ENCODE measurements at regions not wholly inside any gene's neighbourhood (a gene's known extent, or its start where the extent isn't known, plus 50 kb on each side); places are given as distances from the start of the nearest gene placed in this dataset.

GRCh38 chr6:146887447-146888077 is 288.8 kb downstream of the ADGB start:
- intact Hi-C loops (cut with micrococcal nuclease), result no loop called here
- Histone ChIP-seq H3K79me2 (ENCODE audit: low read length) (no peaks in the 10 kb centered on the region), H2AFZ (ENCODE audit: low read length) (no peak overlapping the region), H3K9ac (ENCODE audit: low read length) (no peak overlapping the region), H3K36me3 (ENCODE audit: low read depth, low read length) (no peaks in the 10 kb centered on the region), H3K9me2 (replicated peaks; ENCODE audit: low read length) (no peaks in the 10 kb centered on the region), H3F3A (ENCODE audit: low read length, unreplicated experiment) (no peaks in the 10 kb centered on the region), H3K9me3 (ENCODE audit: low read length) (no peaks in the 10 kb centered on the region), H3K27me3 (ENCODE audit: low read length) (no peaks in the 10 kb centered on the region), H3K4me2 (ENCODE audit: low read length) (no peak overlapping the region), H3K4me1 (ENCODE audit: insufficient read depth, low read length) (peaks cover 3% of the 10 kb centered on the region; the same call in 1 of the 2 replicates), H3K27ac (ENCODE audit: low read length) (no peak overlapping the region), H3K4me3 (ENCODE audit: low read length) (no peak overlapping the region), H4K20me1 (ENCODE audit: low read length) (no peaks in the 10 kb centered on the region)
- CTCF ChIA-PET, result no interaction called here
- TF ChIP-seq EZH2phosphoT487 (IDR thresholded peaks at IDR 0.05; ENCODE audit: borderline replicate concordance, low read length) (no peak), EZH2 (IDR thresholded peaks at IDR 0.05; ENCODE audit: low read length, unreplicated experiment) (no peak)
- TF ChIP-seq, protein P1, sequence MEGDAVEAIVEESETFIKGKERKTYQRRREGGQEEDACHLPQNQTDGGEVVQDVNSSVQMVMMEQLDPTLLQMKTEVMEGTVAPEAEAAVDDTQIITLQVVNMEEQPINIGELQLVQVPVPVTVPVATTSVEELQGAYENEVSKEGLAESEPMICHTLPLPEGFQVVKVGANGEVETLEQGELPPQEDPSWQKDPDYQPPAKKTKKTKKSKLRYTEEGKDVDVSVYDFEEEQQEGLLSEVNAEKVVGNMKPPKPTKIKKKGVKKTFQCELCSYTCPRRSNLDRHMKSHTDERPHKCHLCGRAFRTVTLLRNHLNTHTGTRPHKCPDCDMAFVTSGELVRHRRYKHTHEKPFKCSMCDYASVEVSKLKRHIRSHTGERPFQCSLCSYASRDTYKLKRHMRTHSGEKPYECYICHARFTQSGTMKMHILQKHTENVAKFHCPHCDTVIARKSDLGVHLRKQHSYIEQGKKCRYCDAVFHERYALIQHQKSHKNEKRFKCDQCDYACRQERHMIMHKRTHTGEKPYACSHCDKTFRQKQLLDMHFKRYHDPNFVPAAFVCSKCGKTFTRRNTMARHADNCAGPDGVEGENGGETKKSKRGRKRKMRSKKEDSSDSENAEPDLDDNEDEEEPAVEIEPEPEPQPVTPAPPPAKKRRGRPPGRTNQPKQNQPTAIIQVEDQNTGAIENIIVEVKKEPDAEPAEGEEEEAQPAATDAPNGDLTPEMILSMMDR (conservative IDR thresholded peaks at IDR 0.05; ENCODE audit: low read depth, low read length), result no peak
- POLR2A ChIA-PET (ENCODE audit: unreplicated experiment), result no interaction called here
- DNase-seq (peak; percentile 8), ATAC-seq (no peak)
- no TSS peak for BruUV-seq (replicated peaks)

GRCh38 chr6:146889303-146889702 is 290.5 kb downstream of the ADGB start:
- H4K20me1 ChIP-seq (ENCODE audit: low read length), result no peaks in the 10 kb centered on the region
- H3K9me2 ChIP-seq (replicated peaks; ENCODE audit: low read length), result no peaks in the 10 kb centered on the region
- no peak overlapping the region for H3K4me2 ChIP-seq (ENCODE audit: low read length)
- H2AFZ ChIP-seq (ENCODE audit: low read length), result no peak overlapping the region
- H3K36me3 ChIP-seq (ENCODE audit: low read depth, low read length), result no peaks in the 10 kb centered on the region
- H3K9ac ChIP-seq (ENCODE audit: low read length), result no peak overlapping the region
- H3K4me1 ChIP-seq (ENCODE audit: insufficient read depth, low read length), result peaks cover 6% of the 10 kb centered on the region; the same call in 1 of the 2 replicates
- no peaks in the 10 kb centered on the region for H3K27me3 ChIP-seq (ENCODE audit: low read length)
- no peak for ATAC-seq
- POLR2A ChIA-PET (ENCODE audit: unreplicated experiment), result no interaction called here
- no peak overlapping the region for H3K4me3 ChIP-seq (ENCODE audit: low read length)
- H3K79me2 ChIP-seq (ENCODE audit: low read length), result no peaks in the 10 kb centered on the region
- TF ChIP-seq EZH2phosphoT487 (IDR thresholded peaks at IDR 0.05; ENCODE audit: borderline replicate concordance, low read length) (no peak), EZH2 (IDR thresholded peaks at IDR 0.05; ENCODE audit: low read length, unreplicated experiment) (no peak)
- TF ChIP-seq, protein P1 (conservative IDR thresholded peaks at IDR 0.05; ENCODE audit: low read depth, low read length), result no peak
- BruUV-seq (replicated peaks), result no TSS peak
- no peaks in the 10 kb centered on the region for H3F3A ChIP-seq (ENCODE audit: low read length, unreplicated experiment)
- CTCF ChIA-PET, result no interaction called here
- no peak for DNase-seq
- H3K27ac ChIP-seq (ENCODE audit: low read length), result no peak overlapping the region
- no peaks in the 10 kb centered on the region for H3K9me3 ChIP-seq (ENCODE audit: low read length)
- intact Hi-C loops (cut with micrococcal nuclease), result no loop called here

- BruUV-seq (replicated peaks), result no TSS peak
- ChIA-PET POLR2A (ENCODE audit: unreplicated experiment) (no interaction called here), CTCF (no interaction called here)
- Histone ChIP-seq H3K36me3 (ENCODE audit: low read depth, low read length) (no peaks in the 10 kb centered on the region), H3K9ac (ENCODE audit: low read length) (no peak overlapping the region), H3K79me2 (ENCODE audit: low read length) (no peaks in the 10 kb centered on the region), H3K4me3 (ENCODE audit: low read length) (no peak overlapping the region), H2AFZ (ENCODE audit: low read length) (no peak overlapping the region), H3K27me3 (ENCODE audit: low read length) (no peaks in the 10 kb centered on the region), H4K20me1 (ENCODE audit: low read length) (no peaks in the 10 kb centered on the region), H3K27ac (ENCODE audit: low read length) (no peak overlapping the region), H3K4me1 (ENCODE audit: insufficient read depth, low read length) (peaks cover 6% of the 10 kb centered on the region; the same call in 1 of the 2 replicates), H3K9me3 (ENCODE audit: low read length) (no peaks in the 10 kb centered on the region), H3K9me2 (replicated peaks; ENCODE audit: low read length) (no peaks in the 10 kb centered on the region), H3K4me2 (ENCODE audit: low read length) (no peak overlapping the region), H3F3A (ENCODE audit: low read length, unreplicated experiment) (no peaks in the 10 kb centered on the region)
- ATAC-seq (no peak), DNase-seq (no peak)
- TF ChIP-seq, protein P1 (conservative IDR thresholded peaks at IDR 0.05; ENCODE audit: low read depth, low read length), result no peak
- TF ChIP-seq EZH2 (IDR thresholded peaks at IDR 0.05; ENCODE audit: low read length, unreplicated experiment) (no peak), EZH2phosphoT487 (IDR thresholded peaks at IDR 0.05; ENCODE audit: borderline replicate concordance, low read length) (no peak)
- intact Hi-C loops (cut with micrococcal nuclease), result no loop called here
Observed at GRCh38 chr6:146890172-146890571, 291.4 kb downstream of the ADGB start.

All from PC-3 (cell line).